C4-2B (cell line): ENCODE measurements at regions not wholly inside any gene's neighbourhood (a gene's known extent, or its start where the extent isn't known, plus 50 kb on each side); places are given as distances from the start of the nearest gene placed in this dataset.

Experiments
- CTCF ChIP-seq: fragments of 450-650 bp; conservative IDR thresholded peaks from 2 replicates; pipeline ENCODE4 v1.5.1; 2017; ENCODE audit warnings: mild to moderate bottlenecking
- ZFX ChIP-seq: fragments of 450-650 bp; IDR thresholded peaks from 2 replicates; pipeline ENCODE4 v1.6.1; 2017

- TF ChIP-seq CTCF (no peak), ZFX (no peak)
These were observed 87.9 kb upstream of the SMYD2 start for GRCh38 chr1:214192825-214193643.
